ENCODE measurements at regions not wholly inside any gene's neighbourhood (a gene's known extent, or its start where the extent isn't known, plus 50 kb on each side); places are given as distances from the start of the nearest gene placed in this dataset.

DNA sequence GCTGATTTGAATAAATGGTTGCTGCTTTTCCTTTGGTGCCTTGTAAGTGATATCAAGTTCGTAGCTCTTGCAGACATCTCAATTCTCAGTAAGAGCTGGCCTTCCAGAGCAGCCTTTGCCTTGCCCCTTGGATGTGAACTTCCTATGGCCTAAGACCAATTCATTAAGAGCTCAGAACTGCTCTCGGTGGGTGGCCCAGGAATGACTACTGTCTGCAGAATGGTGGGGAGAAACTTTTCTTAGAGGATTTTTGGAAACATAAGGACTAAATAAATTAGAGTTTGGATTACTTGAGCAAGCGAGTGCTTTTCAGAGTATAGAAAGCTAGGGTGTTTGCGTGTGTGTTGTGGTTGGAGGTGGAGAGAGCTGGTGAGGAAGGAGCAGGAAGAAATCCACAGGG, 306.4 kb upstream of the TBX3 start:
- POLR2A ChIA-PET (ENCODE audit: unreplicated experiment), result no interaction called here

DNA sequence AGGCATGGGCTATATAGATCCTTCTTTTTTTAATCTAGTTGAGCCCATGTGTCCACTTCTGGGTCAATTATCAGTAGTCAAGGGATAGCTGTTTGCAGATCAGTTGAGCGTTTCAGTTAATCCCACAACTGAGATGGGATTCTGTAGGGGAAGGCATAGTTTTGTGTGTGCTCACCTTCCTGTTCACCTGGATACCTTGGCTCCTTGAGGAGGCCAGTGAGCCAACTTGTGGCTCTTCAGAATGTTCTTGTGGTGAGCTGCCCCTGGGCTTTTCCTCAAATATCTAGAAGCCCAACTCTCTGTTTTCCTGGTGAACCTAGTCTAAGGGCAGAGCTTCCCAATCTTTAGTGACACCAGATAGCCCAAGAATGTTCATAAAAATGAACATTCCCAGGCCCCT, 302.9 kb upstream of the TBX3 start:
- Histone ChIP-seq H3K4me2 (ENCODE audit: low read length) (no peak overlapping the region), H4K20me1 (ENCODE audit: low read length) (no peaks in the 10 kb centered on the region), H3K4me3 (ENCODE audit: low read length) (no peak overlapping the region), H2AFZ (ENCODE audit: low read length) (no peak overlapping the region), H3K36me3 (ENCODE audit: low read depth, low read length) (no peaks in the 10 kb centered on the region), H3K27ac (ENCODE audit: low read length) (no peak overlapping the region), H3F3A (ENCODE audit: low read length, unreplicated experiment) (no peaks in the 10 kb centered on the region), H3K9ac (ENCODE audit: low read length) (no peak overlapping the region), H3K4me1 (ENCODE audit: insufficient read depth, low read length) (peaks cover 8% of the 10 kb centered on the region), H3K79me2 (ENCODE audit: low read length) (no peaks in the 10 kb centered on the region), H3K27me3 (ENCODE audit: low read length) (no peaks in the 10 kb centered on the region), H3K9me3 (ENCODE audit: low read length) (no peaks in the 10 kb centered on the region), H3K9me2 (replicated peaks; ENCODE audit: low read length) (no peaks in the 10 kb centered on the region)
- POLR2A ChIA-PET (ENCODE audit: unreplicated experiment), result no interaction called here
- BruUV-seq (replicated peaks), result no TSS peak
- intact Hi-C loops (cut with micrococcal nuclease), result no loop called here
- TF ChIP-seq EZH2 (IDR thresholded peaks at IDR 0.05; ENCODE audit: low read length, unreplicated experiment), result no peak
- no peak for TF ChIP-seq EZH2phosphoT487 (IDR thresholded peaks at IDR 0.05; ENCODE audit: borderline replicate concordance, low read length)
- TF ChIP-seq, protein P1, sequence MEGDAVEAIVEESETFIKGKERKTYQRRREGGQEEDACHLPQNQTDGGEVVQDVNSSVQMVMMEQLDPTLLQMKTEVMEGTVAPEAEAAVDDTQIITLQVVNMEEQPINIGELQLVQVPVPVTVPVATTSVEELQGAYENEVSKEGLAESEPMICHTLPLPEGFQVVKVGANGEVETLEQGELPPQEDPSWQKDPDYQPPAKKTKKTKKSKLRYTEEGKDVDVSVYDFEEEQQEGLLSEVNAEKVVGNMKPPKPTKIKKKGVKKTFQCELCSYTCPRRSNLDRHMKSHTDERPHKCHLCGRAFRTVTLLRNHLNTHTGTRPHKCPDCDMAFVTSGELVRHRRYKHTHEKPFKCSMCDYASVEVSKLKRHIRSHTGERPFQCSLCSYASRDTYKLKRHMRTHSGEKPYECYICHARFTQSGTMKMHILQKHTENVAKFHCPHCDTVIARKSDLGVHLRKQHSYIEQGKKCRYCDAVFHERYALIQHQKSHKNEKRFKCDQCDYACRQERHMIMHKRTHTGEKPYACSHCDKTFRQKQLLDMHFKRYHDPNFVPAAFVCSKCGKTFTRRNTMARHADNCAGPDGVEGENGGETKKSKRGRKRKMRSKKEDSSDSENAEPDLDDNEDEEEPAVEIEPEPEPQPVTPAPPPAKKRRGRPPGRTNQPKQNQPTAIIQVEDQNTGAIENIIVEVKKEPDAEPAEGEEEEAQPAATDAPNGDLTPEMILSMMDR (conservative IDR thresholded peaks at IDR 0.05; ENCODE audit: low read depth, low read length), result no peak
- CTCF ChIA-PET, result no interaction called here
- ATAC-seq (no peak), DNase-seq (peak; percentile 60)

More for the DNA sequence above, 306.4 kb upstream of the TBX3 start:
- Histone ChIP-seq H3F3A (ENCODE audit: low read length, unreplicated experiment) (no peaks in the 10 kb centered on the region), H3K27me3 (ENCODE audit: low read length) (no peaks in the 10 kb centered on the region), H3K9me2 (replicated peaks; ENCODE audit: low read length) (no peaks in the 10 kb centered on the region), H3K79me2 (ENCODE audit: low read length) (no peaks in the 10 kb centered on the region), H3K4me3 (ENCODE audit: low read length) (no peak overlapping the region), H3K9me3 (ENCODE audit: low read length) (no peaks in the 10 kb centered on the region), H4K20me1 (ENCODE audit: low read length) (no peaks in the 10 kb centered on the region), H3K36me3 (ENCODE audit: low read depth, low read length) (no peaks in the 10 kb centered on the region), H3K4me1 (ENCODE audit: insufficient read depth, low read length) (peaks cover 8% of the 10 kb centered on the region), H2AFZ (ENCODE audit: low read length) (no peak overlapping the region), H3K27ac (ENCODE audit: low read length) (no peak overlapping the region), H3K4me2 (ENCODE audit: low read length) (no peak overlapping the region), H3K9ac (ENCODE audit: low read length) (no peak overlapping the region)
- DNase-seq, result no peak
- CTCF ChIA-PET, result no interaction called here
- no TSS peak for BruUV-seq (replicated peaks)
- TF ChIP-seq, protein P1 (conservative IDR thresholded peaks at IDR 0.05; ENCODE audit: low read depth, low read length), result no peak
- no peak for TF ChIP-seq EZH2 (IDR thresholded peaks at IDR 0.05; ENCODE audit: low read length, unreplicated experiment)
- no peak for TF ChIP-seq EZH2phosphoT487 (IDR thresholded peaks at IDR 0.05; ENCODE audit: borderline replicate concordance, low read length)
- no peak for ATAC-seq
- intact Hi-C loops (cut with micrococcal nuclease), result no loop called here

DNA sequence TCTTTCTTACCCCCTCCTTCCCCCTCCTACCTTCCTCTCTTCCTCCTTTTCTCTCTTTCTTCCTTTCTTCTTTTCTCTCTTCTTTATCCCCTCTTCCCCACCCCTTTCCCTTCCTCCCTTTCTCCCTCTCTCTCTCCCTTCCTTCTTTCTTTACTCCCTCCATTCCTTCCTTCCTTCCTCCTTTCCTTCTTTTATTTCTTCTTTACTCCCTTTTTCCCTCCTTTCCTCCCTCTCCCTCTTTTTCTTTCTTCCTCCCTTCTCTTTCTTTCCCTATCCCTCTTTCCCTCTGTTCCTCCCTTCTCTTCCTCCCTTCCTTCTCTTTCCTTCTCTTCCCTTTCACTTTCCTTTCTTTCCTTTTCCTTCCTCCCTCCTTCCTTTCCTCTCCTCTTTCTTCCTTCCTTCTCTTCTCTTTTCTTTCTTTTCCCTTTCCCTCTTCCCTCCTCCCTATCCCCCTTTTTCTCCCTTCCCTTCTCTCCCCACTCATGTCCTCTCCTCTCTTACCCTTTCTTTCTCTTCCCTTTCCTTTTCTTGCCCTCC, 302.3 kb upstream of the TBX3 start:
- no peaks in the 10 kb centered on the region for H3F3A ChIP-seq (ENCODE audit: low read length, unreplicated experiment)
- no peak overlapping the region for H3K27ac ChIP-seq (ENCODE audit: low read length)
- H3K4me3 ChIP-seq (ENCODE audit: low read length), result no peak overlapping the region
- H3K79me2 ChIP-seq (ENCODE audit: low read length), result no peaks in the 10 kb centered on the region
- CTCF ChIA-PET, result no interaction called here
- H3K9me2 ChIP-seq (replicated peaks; ENCODE audit: low read length), result no peaks in the 10 kb centered on the region
- H3K9me3 ChIP-seq (ENCODE audit: low read length), result no peaks in the 10 kb centered on the region
- DNase-seq (no peak), ATAC-seq (no peak)
- no peak overlapping the region for H2AFZ ChIP-seq (ENCODE audit: low read length)
- BruUV-seq (replicated peaks), result no TSS peak
- TF ChIP-seq, protein P1 (conservative IDR thresholded peaks at IDR 0.05; ENCODE audit: low read depth, low read length), result no peak
- no peak for TF ChIP-seq EZH2phosphoT487 (IDR thresholded peaks at IDR 0.05; ENCODE audit: borderline replicate concordance, low read length)
- TF ChIP-seq EZH2 (IDR thresholded peaks at IDR 0.05; ENCODE audit: low read length, unreplicated experiment), result no peak
- no peaks in the 10 kb centered on the region for H3K27me3 ChIP-seq (ENCODE audit: low read length)
- intact Hi-C loops (cut with micrococcal nuclease), result no loop called here
- H3K9ac ChIP-seq (ENCODE audit: low read length), result no peak overlapping the region
- no peaks in the 10 kb centered on the region for H3K36me3 ChIP-seq (ENCODE audit: low read depth, low read length)
- H4K20me1 ChIP-seq (ENCODE audit: low read length), result no peaks in the 10 kb centered on the region
- H3K4me2 ChIP-seq (ENCODE audit: low read length), result no peak overlapping the region
- POLR2A ChIA-PET (ENCODE audit: unreplicated experiment), result no interaction called here
- peaks cover 8% of the 10 kb centered on the region for H3K4me1 ChIP-seq (ENCODE audit: insufficient read depth, low read length)
